ENCODE measurements at regions not wholly inside any gene's neighbourhood (a gene's known extent, or its start where the extent isn't known, plus 50 kb on each side); places are given as distances from the start of the nearest gene placed in this dataset.

DNA sequence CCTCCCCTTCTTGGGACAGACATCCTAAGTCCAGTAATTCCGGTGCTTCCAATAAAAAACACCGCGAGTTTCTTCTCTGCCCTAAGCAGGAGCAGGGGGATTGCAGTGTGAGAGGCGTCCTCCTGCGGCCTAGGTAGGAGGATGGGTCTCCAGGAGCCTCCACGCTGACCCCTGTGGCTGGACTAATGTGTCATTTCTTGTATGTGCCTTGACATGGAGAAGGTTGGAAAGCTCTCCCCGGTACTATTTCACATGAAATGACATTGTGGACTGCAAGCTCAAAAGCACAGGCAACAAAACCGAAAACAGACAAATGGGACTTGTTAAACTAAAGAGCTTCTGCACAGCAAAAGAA, 66.6 kb upstream of the ENPP6 start:
- no peaks in the 10 kb centered on the region for H3K9me2 ChIP-seq (replicated peaks; ENCODE audit: insufficient read depth, low read length)
- peaks cover 70% of the 10 kb centered on the region for H3F3A ChIP-seq (ENCODE audit: insufficient read depth)
- H3K27ac ChIP-seq (ENCODE audit: low read depth, low read length): peak overlapping the region; percentile 97
- peak overlapping the region; percentile 75 for H3K4me2 ChIP-seq (ENCODE audit: low read depth, low read length, poor library complexity, severe bottlenecking)
- peak overlapping the region; percentile 59 for H3K9ac ChIP-seq (ENCODE audit: low read length)
- no peaks in the 10 kb centered on the region for H3K27me3 ChIP-seq (ENCODE audit: low read length)
- no peaks in the 10 kb centered on the region for H3K79me2 ChIP-seq (ENCODE audit: insufficient read depth, low read length)
- no peak for TF ChIP-seq EZH2phosphoT487 (conservative IDR thresholded peaks at IDR 0.05; ENCODE audit: low read length)
- TF ChIP-seq, protein P1, sequence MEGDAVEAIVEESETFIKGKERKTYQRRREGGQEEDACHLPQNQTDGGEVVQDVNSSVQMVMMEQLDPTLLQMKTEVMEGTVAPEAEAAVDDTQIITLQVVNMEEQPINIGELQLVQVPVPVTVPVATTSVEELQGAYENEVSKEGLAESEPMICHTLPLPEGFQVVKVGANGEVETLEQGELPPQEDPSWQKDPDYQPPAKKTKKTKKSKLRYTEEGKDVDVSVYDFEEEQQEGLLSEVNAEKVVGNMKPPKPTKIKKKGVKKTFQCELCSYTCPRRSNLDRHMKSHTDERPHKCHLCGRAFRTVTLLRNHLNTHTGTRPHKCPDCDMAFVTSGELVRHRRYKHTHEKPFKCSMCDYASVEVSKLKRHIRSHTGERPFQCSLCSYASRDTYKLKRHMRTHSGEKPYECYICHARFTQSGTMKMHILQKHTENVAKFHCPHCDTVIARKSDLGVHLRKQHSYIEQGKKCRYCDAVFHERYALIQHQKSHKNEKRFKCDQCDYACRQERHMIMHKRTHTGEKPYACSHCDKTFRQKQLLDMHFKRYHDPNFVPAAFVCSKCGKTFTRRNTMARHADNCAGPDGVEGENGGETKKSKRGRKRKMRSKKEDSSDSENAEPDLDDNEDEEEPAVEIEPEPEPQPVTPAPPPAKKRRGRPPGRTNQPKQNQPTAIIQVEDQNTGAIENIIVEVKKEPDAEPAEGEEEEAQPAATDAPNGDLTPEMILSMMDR (IDR thresholded peaks at IDR 0.05; ENCODE audit: insufficient read depth, low read length, poor library complexity, severe bottlenecking): no peak
- no peaks in the 10 kb centered on the region for H3K9me3 ChIP-seq (ENCODE audit: insufficient read depth, low read length)
- H3K4me3 ChIP-seq (ENCODE audit: insufficient read depth, low read length, poor library complexity, severe bottlenecking): peak overlapping the region; percentile 22
- H2AFZ ChIP-seq (ENCODE audit: low read depth, low read length, severe bottlenecking): peak overlapping the region; percentile 37
- H4K20me1 ChIP-seq (ENCODE audit: low read depth, low read length): no peaks in the 10 kb centered on the region
- H3K36me3 ChIP-seq (ENCODE audit: low read length): no peaks in the 10 kb centered on the region

DNA sequence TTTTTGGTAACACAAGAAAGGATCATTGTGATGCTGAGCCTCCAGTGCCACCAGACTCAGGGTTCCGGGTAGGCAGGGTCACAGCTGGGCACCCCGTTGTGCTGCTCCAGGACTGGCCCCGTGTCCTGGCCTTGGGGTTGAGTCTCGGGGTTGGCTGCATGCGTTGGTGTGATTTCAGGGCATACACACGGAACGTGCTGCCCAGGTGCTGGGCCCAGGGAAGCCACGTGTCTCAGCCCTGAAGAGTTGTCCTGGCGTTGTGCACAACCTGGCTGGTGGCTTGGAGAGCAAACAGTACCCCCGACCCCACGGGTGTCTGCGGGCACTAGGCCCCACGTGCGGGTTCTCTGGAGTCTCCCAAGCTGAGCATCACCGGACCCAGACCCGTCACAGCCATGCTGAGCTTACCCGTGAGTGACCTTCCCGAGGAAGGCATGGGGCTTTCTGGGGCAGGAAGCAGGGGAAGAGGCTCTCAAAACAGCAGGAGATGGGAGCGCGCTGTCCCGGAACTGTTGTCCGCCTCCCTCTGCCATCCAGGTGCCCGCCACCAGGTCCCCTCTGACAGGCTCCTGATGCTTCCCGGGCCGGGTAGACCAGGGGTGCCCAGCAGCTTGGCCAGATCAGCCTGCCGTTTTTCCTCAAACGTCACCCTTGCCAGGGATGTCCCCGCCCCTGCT, 66.1 kb upstream of the ENPP6 start:
- no peaks in the 10 kb centered on the region for H3K9me2 ChIP-seq (replicated peaks; ENCODE audit: insufficient read depth, low read length)
- no peaks in the 10 kb centered on the region for H4K20me1 ChIP-seq (ENCODE audit: low read depth, low read length)
- H3K4me2 ChIP-seq (ENCODE audit: low read depth, low read length, poor library complexity, severe bottlenecking): peak overlapping the region; percentile 75
- no peaks in the 10 kb centered on the region for H3K27me3 ChIP-seq (ENCODE audit: low read length)
- H3K9ac ChIP-seq (ENCODE audit: low read length): peak overlapping the region; percentile 59
- peak overlapping the region; percentile 37 for H2AFZ ChIP-seq (ENCODE audit: low read depth, low read length, severe bottlenecking)
- no peaks in the 10 kb centered on the region for H3K79me2 ChIP-seq (ENCODE audit: insufficient read depth, low read length)
- H3K27ac ChIP-seq (ENCODE audit: low read depth, low read length): peak overlapping the region; percentile 97
- no peaks in the 10 kb centered on the region for H3K36me3 ChIP-seq (ENCODE audit: low read length)
- TF ChIP-seq, protein P1 (IDR thresholded peaks at IDR 0.05; ENCODE audit: insufficient read depth, low read length, poor library complexity, severe bottlenecking): no peak
- TF ChIP-seq EZH2phosphoT487 (conservative IDR thresholded peaks at IDR 0.05; ENCODE audit: low read length): no peak
- H3F3A ChIP-seq (ENCODE audit: insufficient read depth): peaks cover 68% of the 10 kb centered on the region
- H3K4me3 ChIP-seq (ENCODE audit: insufficient read depth, low read length, poor library complexity, severe bottlenecking): peak overlapping the region; percentile 22
- H3K9me3 ChIP-seq (ENCODE audit: insufficient read depth, low read length): no peaks in the 10 kb centered on the region

DNA sequence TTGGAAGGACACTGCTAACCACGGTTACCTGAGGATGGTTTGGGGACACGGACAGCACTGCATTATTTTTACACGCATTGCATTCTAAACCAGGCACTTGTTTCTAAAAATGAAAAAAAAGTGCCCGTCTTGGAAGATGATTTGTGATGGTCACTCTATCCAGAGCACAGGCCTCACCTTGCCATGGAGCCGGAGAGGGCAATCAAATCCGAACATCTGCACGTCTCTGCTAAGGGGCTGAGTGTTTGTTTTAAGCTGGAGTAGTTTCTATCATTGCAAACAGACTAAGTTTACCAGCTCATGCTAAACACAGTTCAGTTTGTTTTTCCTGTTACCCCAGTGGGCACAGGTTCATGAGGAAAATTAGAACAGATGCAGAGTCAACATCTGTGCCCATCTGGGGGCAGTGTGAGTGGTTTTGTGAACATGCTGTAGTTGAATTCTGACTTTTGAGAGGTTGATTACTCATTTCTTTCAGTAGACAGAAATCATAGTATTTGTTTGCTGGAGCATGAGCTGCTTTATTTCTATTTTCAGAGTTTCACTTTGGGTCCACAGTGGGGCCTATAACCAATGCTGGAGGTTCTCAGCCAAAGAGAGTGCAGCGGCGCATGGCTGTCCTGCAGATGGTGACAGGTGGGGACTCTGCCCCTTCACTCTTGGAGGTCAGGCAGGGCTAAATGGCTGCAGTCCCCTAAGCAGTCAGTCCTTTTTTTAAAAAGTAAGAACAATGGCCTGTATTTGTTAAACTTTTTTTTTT, 65.4 kb upstream of the ENPP6 start:
- Histone ChIP-seq H3F3A (ENCODE audit: insufficient read depth) (peaks cover 68% of the 10 kb centered on the region), H4K20me1 (ENCODE audit: low read depth, low read length) (no peaks in the 10 kb centered on the region), H3K27me3 (ENCODE audit: low read length) (no peaks in the 10 kb centered on the region), H3K9me3 (ENCODE audit: insufficient read depth, low read length) (no peaks in the 10 kb centered on the region), H3K4me2 (ENCODE audit: low read depth, low read length, poor library complexity, severe bottlenecking) (peak overlapping the region; percentile 75), H3K79me2 (ENCODE audit: insufficient read depth, low read length) (no peaks in the 10 kb centered on the region), H3K27ac (ENCODE audit: low read depth, low read length) (peak overlapping the region; percentile 97), H3K9me2 (replicated peaks; ENCODE audit: insufficient read depth, low read length) (no peaks in the 10 kb centered on the region), H3K4me3 (ENCODE audit: insufficient read depth, low read length, poor library complexity, severe bottlenecking) (peak overlapping the region; percentile 33), H3K9ac (ENCODE audit: low read length) (peak overlapping the region; percentile 59), H3K36me3 (ENCODE audit: low read length) (no peaks in the 10 kb centered on the region), H2AFZ (ENCODE audit: low read depth, low read length, severe bottlenecking) (peak overlapping the region; percentile 37)
- TF ChIP-seq, protein P1 (IDR thresholded peaks at IDR 0.05; ENCODE audit: insufficient read depth, low read length, poor library complexity, severe bottlenecking): peak; percentile 20
- TF ChIP-seq EZH2phosphoT487 (conservative IDR thresholded peaks at IDR 0.05; ENCODE audit: low read length): no peak

All from SU-DHL-6 (cell line).